ENCODE measurements at regions not wholly inside any gene's neighbourhood (a gene's known extent, or its start where the extent isn't known, plus 50 kb on each side); places are given as distances from the start of the nearest gene placed in this dataset.

GRCh38 chr9:28179893-28180292 lies 606.6 kb upstream of the C9orf72 start:
- no peak for TF ChIP-seq CTCF (conservative IDR thresholded peaks at IDR 0.05; ENCODE audit: low read length)
- no peak overlapping the region for H3K4me3 ChIP-seq (ENCODE audit: low read length)
- no peak for DNase-seq (ENCODE audit: low read depth)

- DNase-seq (ENCODE audit: low read depth) = no peak
- no peak for TF ChIP-seq CTCF (conservative IDR thresholded peaks at IDR 0.05; ENCODE audit: low read length)
- H3K4me3 ChIP-seq (ENCODE audit: low read length) = no peak overlapping the region
Measured at GRCh38 chr9:28190981-28191380, 617.7 kb upstream of the C9orf72 start.

- no peak overlapping the region for H3K4me3 ChIP-seq (ENCODE audit: low read length)
- no peak for DNase-seq (ENCODE audit: low read depth)
- no peak for TF ChIP-seq CTCF (conservative IDR thresholded peaks at IDR 0.05; ENCODE audit: low read length)
Measured at GRCh38 chr9:28197653-28198052, 624.4 kb upstream of the C9orf72 start.

GRCh38 chr9:28203036-28203435 lies 629.8 kb upstream of the C9orf72 start:
- DNase-seq (ENCODE audit: low read depth) = no peak
- no peak for TF ChIP-seq CTCF (conservative IDR thresholded peaks at IDR 0.05; ENCODE audit: low read length)
- no peak overlapping the region for H3K4me3 ChIP-seq (ENCODE audit: low read length)

- no peak for DNase-seq (ENCODE audit: low read depth)
- no peak for TF ChIP-seq CTCF (conservative IDR thresholded peaks at IDR 0.05; ENCODE audit: low read length)
- no peak overlapping the region for H3K4me3 ChIP-seq (ENCODE audit: low read length)
Measured at GRCh38 chr9:28206280-28206679, 633.0 kb upstream of the C9orf72 start.

GRCh38 chr9:28207657-28208056 lies 634.4 kb upstream of the C9orf72 start:
- H3K4me3 ChIP-seq (ENCODE audit: low read length) = no peak overlapping the region
- TF ChIP-seq CTCF (conservative IDR thresholded peaks at IDR 0.05; ENCODE audit: low read length) = no peak
- no peak for DNase-seq (ENCODE audit: low read depth)

- no peak for DNase-seq (ENCODE audit: low read depth)
- H3K4me3 ChIP-seq (ENCODE audit: low read length) = no peak overlapping the region
- no peak for TF ChIP-seq CTCF (conservative IDR thresholded peaks at IDR 0.05; ENCODE audit: low read length)
Measured at GRCh38 chr9:28209130-28209529, 635.8 kb upstream of the C9orf72 start.

Data from AG10803 (cell line).